ENCODE measurements at regions not wholly inside any gene's neighbourhood (a gene's known extent, or its start where the extent isn't known, plus 50 kb on each side); places are given as distances from the start of the nearest gene placed in this dataset.

DNA sequence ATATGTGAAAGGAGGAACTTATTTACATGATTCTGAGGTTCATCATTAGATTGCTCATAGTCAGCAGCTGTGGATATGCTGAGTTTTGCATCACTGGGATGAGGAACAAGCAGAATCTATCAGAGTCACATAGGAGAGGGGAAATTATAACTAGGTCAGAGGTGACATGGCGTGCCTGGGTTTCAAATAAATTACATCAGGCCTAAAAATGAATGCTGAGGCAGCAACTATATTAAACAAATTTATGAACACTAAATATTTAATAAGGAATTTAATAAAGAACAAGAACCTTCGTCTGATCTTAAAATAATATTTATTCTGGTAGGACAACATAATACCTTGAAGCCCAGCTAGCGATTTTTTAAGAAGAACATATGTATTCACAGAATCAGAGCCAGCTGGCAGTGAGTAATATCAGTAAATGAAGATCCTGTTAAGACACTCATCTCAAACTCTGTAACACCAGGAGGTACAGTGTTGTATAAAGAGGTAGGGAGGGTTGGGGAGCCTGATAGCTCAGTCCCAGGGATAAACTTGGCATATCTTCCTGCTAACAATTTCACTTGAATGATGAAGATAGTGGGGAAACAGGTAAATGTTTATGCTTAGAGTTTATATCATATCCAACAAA lies 60.9 kb upstream of the HS3ST1 start:
- Mint-ChIP-seq H3K36me3 (ENCODE audit: low read depth) (no peaks in the 10 kb centered on the region), H3K27me3 (no peaks in the 10 kb centered on the region), H3K9me3 (no peaks in the 10 kb centered on the region), H3K27ac (no peak overlapping the region), H3K4me3 (no peak overlapping the region), H3K4me1 (ENCODE audit: low read depth) (peaks cover 30% of the 10 kb centered on the region)
- Histone ChIP-seq H3K4me1 (ENCODE audit: insufficient read depth, low read length) (peaks cover 2% of the 10 kb centered on the region), H3K9me3 (ENCODE audit: control insufficient read depth in 1 of 2, insufficient read depth in 1 of 2, low read length in 2 of 2) (no peaks in the 10 kb centered on the region), H3K4me3 (ENCODE audit: low read length) (no peak overlapping the region), H3K27ac (ENCODE audit: low read depth in 1 of 2, low read length in 2 of 2) (no peak overlapping the region), H3K36me3 (ENCODE audit: insufficient read depth, low read length) (no peaks in the 10 kb centered on the region), H3K27me3 (ENCODE audit: control insufficient read depth in 1 of 2, insufficient read depth in 2 of 2, low read length in 2 of 2) (no peaks in the 10 kb centered on the region)
- ChIA-PET CTCF (no interaction called here), POLR2A (no interaction called here)
- DNase-seq (peak in 2 of 14 experiments; percentile 46 to 63), ATAC-seq (ENCODE audit: poor library complexity) (no peak)
- TF ChIP-seq, protein P1, sequence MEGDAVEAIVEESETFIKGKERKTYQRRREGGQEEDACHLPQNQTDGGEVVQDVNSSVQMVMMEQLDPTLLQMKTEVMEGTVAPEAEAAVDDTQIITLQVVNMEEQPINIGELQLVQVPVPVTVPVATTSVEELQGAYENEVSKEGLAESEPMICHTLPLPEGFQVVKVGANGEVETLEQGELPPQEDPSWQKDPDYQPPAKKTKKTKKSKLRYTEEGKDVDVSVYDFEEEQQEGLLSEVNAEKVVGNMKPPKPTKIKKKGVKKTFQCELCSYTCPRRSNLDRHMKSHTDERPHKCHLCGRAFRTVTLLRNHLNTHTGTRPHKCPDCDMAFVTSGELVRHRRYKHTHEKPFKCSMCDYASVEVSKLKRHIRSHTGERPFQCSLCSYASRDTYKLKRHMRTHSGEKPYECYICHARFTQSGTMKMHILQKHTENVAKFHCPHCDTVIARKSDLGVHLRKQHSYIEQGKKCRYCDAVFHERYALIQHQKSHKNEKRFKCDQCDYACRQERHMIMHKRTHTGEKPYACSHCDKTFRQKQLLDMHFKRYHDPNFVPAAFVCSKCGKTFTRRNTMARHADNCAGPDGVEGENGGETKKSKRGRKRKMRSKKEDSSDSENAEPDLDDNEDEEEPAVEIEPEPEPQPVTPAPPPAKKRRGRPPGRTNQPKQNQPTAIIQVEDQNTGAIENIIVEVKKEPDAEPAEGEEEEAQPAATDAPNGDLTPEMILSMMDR (IDR thresholded peaks at IDR 0.05), result no peak
- intact Hi-C loops (cut with DNase I, micrococcal nuclease), result loop anchor here in 1 of 2 experiments (10.0 kb wide), 1 partner anchor 65 kb away; the partner anchor contains the start of gene HS3ST1

DNA sequence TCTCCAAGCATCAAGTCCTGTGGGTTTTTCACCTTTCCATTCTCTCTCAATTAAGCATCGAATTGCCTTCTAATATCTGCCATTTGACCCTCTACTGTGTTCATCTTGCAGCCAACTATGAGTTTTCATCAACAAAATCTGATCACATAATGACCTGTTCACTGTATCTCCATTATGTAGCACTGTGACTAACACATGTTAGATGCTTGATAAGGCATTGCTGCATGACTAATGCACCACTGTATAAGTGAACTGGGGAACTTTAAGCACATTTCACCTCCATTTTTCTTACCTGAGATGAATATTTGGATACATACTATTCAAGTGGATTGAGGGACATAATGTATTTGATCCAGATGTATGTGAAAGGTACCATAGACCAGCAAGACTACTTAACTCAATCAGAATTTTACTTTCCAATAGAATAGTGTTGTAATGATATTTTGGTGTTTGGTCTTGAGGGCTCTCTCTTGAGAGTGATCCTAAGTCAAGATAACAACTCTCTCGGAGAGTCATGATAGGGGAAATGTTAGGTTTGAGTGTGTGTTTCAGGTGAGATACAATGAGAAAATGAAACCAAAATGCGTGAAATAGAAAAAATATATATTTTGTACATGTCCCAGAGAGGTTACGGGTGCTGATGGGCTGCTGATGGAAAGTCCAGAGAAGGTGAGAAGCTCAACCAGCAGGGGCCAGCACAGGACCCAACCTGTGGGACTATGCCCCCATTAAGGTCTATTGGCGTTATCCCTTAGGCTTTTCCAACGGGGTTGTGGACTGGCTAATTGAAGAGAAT lies 60.2 kb upstream of the HS3ST1 start:
- H3K9me3 ChIP-seq (ENCODE audit: control insufficient read depth in 1 of 2, insufficient read depth in 1 of 2, low read length in 2 of 2), result no peaks in the 10 kb centered on the region
- Mint-ChIP-seq H3K36me3 (ENCODE audit: low read depth) (no peaks in the 10 kb centered on the region), H3K4me1 (ENCODE audit: low read depth) (peaks cover 30% of the 10 kb centered on the region), H3K27ac (peak overlapping the region; percentile 80), H3K4me3 (no peak overlapping the region), H3K27me3 (no peaks in the 10 kb centered on the region), H3K9me3 (no peaks in the 10 kb centered on the region)
- POLR2A ChIA-PET, result interaction anchor here (0.6 kb wide), 1 partner anchor 1930 kb away, joined by 5 read pairs; no protein-coding TSS in a partner anchor
- no peak for ATAC-seq (ENCODE audit: poor library complexity)
- H3K27me3 ChIP-seq (ENCODE audit: control insufficient read depth in 1 of 2, insufficient read depth in 2 of 2, low read length in 2 of 2), result no peaks in the 10 kb centered on the region
- TF ChIP-seq, protein P1 (IDR thresholded peaks at IDR 0.05), result no peak
- no peak overlapping the region for H3K4me3 ChIP-seq (ENCODE audit: low read length)
- no peaks in the 10 kb centered on the region for H3K36me3 ChIP-seq (ENCODE audit: insufficient read depth, low read length)
- peaks cover 2% of the 10 kb centered on the region for H3K4me1 ChIP-seq (ENCODE audit: insufficient read depth, low read length)
- peak in 1 of 14 experiments; percentile 25 for DNase-seq
- intact Hi-C loops (cut with DNase I, micrococcal nuclease), result loop anchor here in 1 of 2 experiments (10.0 kb wide), 1 partner anchor 64 kb away; the partner anchor contains the start of gene HS3ST1
- no peak overlapping the region for H3K27ac ChIP-seq (ENCODE audit: low read depth in 1 of 2, low read length in 2 of 2)
- CTCF ChIA-PET, result no interaction called here

DNA sequence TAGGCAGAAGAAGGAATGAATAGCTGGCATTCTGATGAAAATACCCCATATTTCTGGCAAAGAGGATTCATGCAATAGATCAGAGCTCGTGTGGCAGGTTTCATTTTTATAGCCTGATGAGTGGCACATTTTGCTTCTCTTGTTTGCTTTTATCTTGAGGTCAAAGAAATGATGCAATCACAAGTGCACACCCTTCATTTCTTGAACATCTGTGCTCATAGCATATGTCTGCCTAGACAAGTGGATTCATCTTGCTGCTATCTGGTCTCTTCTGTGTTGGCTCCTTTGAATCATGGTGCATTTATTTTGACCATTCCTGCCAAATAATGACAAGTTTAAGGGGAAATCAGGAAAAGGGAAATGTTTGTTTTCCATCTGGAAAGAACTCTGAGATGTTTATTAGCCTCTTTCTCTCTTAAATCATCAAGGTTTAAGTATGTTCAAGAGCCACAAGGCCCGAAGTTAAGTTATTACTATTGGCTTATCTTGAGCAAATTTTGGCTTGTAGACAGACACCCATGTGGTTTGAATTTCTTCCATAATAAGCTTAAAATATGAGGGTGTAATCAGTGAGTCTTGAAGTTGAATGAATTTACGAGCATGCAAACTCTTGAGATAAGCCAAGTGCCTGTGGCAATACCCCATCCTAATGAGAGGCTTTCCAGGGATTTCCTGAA lies 59.3 kb upstream of the HS3ST1 start:
- no peak for DNase-seq
- no peaks in the 10 kb centered on the region for H3K27me3 Mint-ChIP-seq
- peak; percentile 12 for ATAC-seq (ENCODE audit: poor library complexity)
- peaks cover 30% of the 10 kb centered on the region for H3K4me1 Mint-ChIP-seq (ENCODE audit: low read depth)
- Histone ChIP-seq H3K4me1 (ENCODE audit: insufficient read depth, low read length) (peaks cover 2% of the 10 kb centered on the region), H3K36me3 (ENCODE audit: insufficient read depth, low read length) (no peaks in the 10 kb centered on the region), H3K4me3 (ENCODE audit: low read length) (no peak overlapping the region), H3K27me3 (ENCODE audit: control insufficient read depth in 1 of 2, insufficient read depth in 2 of 2, low read length in 2 of 2) (no peaks in the 10 kb centered on the region), H3K27ac (ENCODE audit: low read depth in 1 of 2, low read length in 2 of 2) (no peak overlapping the region), H3K9me3 (ENCODE audit: control insufficient read depth in 1 of 2, insufficient read depth in 1 of 2, low read length in 2 of 2) (no peaks in the 10 kb centered on the region)
- TF ChIP-seq, protein P1 (IDR thresholded peaks at IDR 0.05), result no peak
- intact Hi-C loops (cut with DNase I, micrococcal nuclease), result loop anchor here in 1 of 2 experiments (1.0 to 10.0 kb wide), 2 partner anchors 17 to 63 kb away; partner anchors contain the start of gene HS3ST1
- CTCF ChIA-PET, result no interaction called here
- POLR2A ChIA-PET, result interaction anchor here (0.6 to 1.7 kb wide), 4 partner anchors 16 to 1929 kb away, joined by 3 to 12 read pairs (median 4); no protein-coding TSS in a partner anchor
- H3K36me3 Mint-ChIP-seq (ENCODE audit: low read depth), result no peaks in the 10 kb centered on the region
- peak overlapping the region; percentile 80 for H3K27ac Mint-ChIP-seq
- H3K4me3 Mint-ChIP-seq, result no peak overlapping the region
- H3K9me3 Mint-ChIP-seq, result no peaks in the 10 kb centered on the region
